B cell (primary cell): ENCODE measurements at regions not wholly inside any gene's neighbourhood (a gene's known extent, or its start where the extent isn't known, plus 50 kb on each side); places are given as distances from the start of the nearest gene placed in this dataset.

Experiments used
- CTCF ChIP-seq: fragments of 200-600 bp; IDR thresholded peaks from one replicate; pipeline ENCODE4 v1.8.0; 2022; ENCODE audit warnings: antibody characterized with exemption, mild to moderate bottlenecking
- EZH2 ChIP-seq: IDR thresholded peaks from 2 replicates; pipeline ENCODE4 v1.6.1; 2012; ENCODE audit warnings: borderline replicate concordance, low read depth, mild to moderate bottlenecking, moderate library complexity, low read length; ENCODE audit not compliant: insufficient read depth, poor library complexity, severe bottlenecking

GRCh38 chr2:138333121-138333520 lies 168.4 kb upstream of the SPOPL start:
- no peak for TF ChIP-seq CTCF
- TF ChIP-seq EZH2: no peak
